Pons (tissue), 1 donor: ENCODE measurements at regions not wholly inside any gene's neighbourhood (a gene's known extent, or its start where the extent isn't known, plus 50 kb on each side); places are given as distances from the start of the nearest gene placed in this dataset.

Experiments
- DNase-seq: peaks from one replicate; pipeline ENCODE4 v3.0.0-alpha.2; 2016; ENCODE audit warnings: low spot score

DNA sequence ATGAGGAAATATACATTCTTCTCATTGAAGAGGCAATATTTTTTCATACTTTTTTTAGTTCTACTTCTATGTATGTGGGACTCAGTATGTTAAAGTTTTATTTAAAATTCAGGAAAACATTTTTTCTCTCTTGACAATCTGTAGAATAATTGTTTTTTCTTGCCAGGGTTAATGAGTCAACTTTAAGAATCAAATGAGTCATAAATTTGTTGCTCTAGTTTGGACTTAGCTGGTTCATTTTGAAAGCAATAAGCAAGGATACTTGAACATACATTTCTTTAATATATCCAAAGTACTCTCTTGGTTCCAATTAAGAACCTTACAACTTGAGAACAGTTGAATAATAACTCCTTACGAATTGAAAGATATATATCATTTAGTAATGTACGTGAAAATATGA lies 1145.3 kb upstream of the B3GALT2 start:
- no peak for DNase-seq

DNA sequence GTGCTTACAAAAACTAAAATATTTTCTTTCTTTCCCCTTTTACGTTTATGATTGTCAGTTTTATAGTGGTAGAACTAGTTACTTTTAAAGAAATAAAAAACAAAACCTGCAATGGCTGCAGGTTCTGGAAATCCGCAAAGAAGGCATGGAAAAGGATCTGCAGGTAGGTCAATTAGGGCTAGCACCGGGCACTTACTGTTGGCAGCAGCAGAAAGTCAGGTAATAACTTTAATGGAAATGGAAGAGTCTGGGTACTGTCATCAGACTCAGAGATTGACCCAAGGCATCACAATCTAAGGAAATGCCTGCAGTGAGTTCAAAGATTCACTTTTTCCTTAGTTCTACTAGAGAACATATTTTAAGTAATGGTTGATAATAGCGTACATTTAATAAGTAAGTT lies 1136.3 kb upstream of the B3GALT2 start:
- no peak for DNase-seq

GRCh38 chr1:194318790-194319280 lies 1132.4 kb upstream of the B3GALT2 start:
- no peak for DNase-seq

GRCh38 chr1:194309697-194310096 lies 1123.3 kb upstream of the B3GALT2 start:
- no peak for DNase-seq

GRCh38 chr1:194309269-194309668 lies 1122.9 kb upstream of the B3GALT2 start:
- DNase-seq: no peak

DNA sequence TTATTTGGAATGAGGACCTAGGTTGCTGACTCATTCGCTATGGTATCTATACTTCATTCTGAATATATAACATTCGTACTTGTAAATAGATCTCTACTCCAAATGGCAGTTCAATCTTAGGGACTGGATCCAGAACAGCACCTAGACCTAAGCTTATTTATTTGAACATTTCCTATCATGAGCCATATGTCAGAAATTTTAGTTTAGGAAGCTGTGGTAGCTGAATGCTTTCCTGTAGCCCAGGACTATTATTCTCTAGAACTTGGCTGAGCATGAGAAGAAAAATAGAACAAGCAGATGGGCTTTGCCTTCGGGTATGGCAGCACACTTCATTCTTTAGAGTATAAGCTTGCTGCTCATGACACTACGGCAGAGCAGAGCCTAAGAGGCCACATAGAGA lies 1114.4 kb upstream of the B3GALT2 start:
- peak; percentile 35 for DNase-seq

DNA sequence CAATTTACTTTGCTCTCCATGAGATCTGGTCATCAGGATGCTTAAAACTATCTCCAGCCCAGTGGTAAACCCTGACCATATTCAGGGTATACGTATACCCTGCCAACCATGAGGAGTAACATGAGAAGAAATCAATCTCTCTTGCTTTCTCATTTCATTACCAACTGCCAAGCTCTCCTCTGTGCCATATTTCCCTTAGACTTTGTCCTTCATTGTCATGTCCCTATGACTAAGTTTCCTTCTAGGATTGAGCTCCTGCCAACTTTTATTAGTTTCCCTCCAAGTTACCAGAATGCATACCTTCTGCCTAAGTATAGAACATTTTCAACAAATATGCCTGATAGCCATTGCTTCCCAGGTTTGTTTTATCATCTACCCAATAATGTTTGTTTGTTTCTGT lies 1113.9 kb upstream of the B3GALT2 start:
- peak; percentile 17 for DNase-seq

GRCh38 chr1:194298007-194298598 lies 1111.7 kb upstream of the B3GALT2 start:
- DNase-seq: no peak

DNA sequence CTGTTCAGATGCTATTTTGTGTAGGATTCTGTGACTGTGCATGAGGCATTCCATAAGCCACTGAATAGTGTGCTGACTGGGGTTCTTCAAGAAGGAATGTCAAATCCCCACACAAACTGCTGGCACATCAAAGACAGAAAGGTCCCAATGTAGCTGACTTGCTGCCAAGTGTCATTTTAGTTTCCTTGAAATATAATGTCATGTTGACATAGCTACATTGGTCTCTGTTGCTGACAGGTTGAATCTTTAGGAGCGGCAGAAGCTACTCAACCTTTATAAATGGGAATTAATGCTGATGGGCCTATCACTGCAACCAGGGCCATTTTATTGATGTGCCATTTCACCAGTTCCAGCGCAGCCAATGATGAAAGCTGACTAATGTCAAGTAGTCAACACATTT lies 1110.7 kb upstream of the B3GALT2 start:
- no peak for DNase-seq

- no peak for DNase-seq
Measured at GRCh38 chr1:194296201-194296600, 1109.8 kb upstream of the B3GALT2 start.

- peak; percentile 9 for DNase-seq
Measured at GRCh38 chr1:194295685-194296084, 1109.3 kb upstream of the B3GALT2 start.

GRCh38 chr1:194293851-194294405 lies 1107.5 kb upstream of the B3GALT2 start:
- DNase-seq: no peak

DNA sequence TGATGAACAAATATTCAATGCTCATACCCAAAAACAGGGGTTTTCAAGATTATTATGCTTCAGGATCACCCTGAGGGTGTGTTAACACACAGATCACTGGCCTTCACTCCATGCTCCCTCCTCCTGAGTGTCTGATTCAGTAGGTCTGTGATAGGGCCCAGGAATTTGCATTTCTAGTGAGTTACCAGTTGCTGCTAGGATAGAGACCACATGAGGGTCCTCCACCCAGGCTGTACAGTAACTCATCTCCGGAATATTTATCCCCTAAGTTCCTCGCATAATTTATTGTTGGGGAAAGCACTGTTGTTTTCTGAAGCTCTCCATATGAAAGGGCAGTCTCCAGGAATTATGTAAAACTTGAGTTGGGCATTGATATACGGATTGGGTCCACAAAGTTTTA lies 1106.6 kb upstream of the B3GALT2 start:
- no peak for DNase-seq

GRCh38 chr1:194289569-194290266 lies 1103.3 kb upstream of the B3GALT2 start:
- DNase-seq: no peak

DNA sequence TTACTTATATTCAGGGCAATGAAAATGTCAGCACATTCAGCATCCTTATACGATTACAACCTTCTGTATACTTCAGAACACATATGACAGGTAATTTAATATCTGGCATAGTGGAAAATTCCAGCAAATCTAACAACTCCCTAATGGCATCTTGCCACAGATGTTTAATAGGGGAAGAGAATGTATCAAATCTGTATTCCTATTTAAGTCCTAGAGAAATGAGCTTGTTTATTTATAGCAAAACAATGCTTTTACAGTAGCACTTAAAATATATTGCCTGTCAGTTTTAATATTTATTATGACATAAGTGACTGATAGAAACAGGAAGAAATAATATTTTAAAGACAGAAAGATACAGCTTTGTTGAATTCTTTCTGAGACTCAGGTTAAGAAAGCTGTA lies 1101.8 kb upstream of the B3GALT2 start:
- no peak for DNase-seq

DNA sequence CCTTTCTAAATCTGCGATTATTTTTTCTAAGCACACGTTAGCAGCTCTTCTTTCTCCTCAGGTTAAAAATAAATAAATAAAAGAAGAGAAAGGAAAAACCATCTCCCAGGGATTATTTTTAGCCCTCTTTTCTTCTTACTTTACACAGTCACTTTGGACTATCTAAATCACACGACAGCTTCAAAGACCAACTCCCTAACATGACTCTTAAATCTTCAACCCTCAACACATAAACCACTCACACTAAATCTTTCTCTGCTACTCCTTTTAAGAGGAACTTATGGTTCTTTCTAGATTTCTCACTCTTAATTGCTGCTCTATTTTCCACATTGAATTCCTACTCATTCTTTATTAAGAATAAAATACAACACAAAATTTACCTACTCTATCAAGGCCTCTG lies 1095.0 kb upstream of the B3GALT2 start:
- DNase-seq: no peak

- DNase-seq: no peak
Measured at GRCh38 chr1:194280463-194280862, 1094.0 kb upstream of the B3GALT2 start.

DNA sequence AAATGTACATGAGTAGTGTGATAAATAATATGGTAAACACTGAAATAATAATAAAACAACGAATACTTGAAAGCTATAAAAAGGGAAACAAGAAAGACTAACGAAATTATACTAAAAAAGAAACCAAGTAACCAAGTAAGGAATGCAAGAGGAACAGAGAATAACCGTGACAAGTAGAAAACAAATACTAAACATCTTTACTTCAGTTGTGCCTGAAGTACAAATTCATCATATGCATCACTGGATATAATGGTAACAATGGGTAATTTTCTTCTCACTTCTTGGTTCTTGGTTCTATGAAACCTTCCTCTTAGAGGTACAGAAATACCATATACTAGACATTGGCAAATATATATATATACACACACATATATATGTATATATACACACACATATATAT lies 1093.6 kb upstream of the B3GALT2 start:
- DNase-seq: no peak

DNA sequence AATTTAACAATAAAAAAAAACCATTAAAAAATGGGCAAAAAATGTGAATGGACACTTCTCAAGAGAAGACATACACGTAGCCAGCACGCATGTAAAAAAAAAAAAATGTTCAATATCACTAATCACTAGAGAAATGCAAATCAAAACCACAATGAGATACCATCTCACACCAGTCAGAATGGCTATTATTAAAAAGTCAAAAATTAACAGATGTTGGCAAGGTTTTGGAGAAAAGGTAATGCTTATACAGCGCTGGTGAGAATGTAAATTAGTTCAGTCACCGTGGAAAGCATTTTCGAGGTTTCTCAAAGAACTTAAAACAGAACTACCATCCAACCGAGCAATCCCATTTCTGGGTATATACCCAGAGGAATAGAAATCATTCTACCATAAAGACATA lies 1091.5 kb upstream of the B3GALT2 start:
- no peak for DNase-seq

DNA sequence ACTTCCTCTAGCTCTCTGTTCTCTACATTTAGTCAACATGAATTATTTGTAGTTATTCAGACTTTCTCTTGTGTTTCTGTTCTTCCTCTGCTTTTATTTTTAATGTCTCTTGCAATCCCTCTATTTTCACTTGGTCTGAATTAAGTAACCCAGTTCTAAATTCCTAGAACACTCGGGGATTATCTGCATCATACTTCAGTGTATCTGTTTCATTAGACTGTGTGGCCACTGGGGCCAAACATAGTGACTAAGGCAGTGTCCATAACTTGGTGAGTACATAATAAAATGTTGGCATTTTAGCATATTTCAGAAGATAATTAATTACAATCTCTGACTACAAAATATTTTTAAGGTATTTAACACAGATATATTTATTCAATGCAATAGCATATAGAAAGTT lies 1087.2 kb upstream of the B3GALT2 start:
- DNase-seq: no peak

- DNase-seq: no peak
Measured at GRCh38 chr1:194268839-194269238, 1082.4 kb upstream of the B3GALT2 start.

GRCh38 chr1:194267021-194267420 lies 1080.6 kb upstream of the B3GALT2 start:
- no peak for DNase-seq

DNA sequence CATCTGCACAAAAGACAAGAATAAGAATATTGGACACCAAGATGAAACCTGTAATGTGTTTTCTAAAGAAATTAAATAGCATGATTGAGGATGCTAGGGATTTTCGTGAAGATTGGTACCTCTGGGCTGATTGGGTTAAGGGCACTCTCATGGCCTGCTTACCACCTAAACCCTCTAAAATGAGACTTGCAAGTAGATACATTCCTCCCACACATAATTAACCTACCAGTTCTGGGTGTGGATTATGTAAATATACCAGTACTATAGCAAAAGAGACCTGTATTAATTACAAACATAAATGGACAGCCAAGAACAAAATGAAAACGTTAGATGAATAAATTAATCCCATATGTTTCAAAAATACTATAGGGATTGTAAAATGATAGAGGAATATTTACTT lies 1069.6 kb upstream of the B3GALT2 start:
- DNase-seq: no peak

DNA sequence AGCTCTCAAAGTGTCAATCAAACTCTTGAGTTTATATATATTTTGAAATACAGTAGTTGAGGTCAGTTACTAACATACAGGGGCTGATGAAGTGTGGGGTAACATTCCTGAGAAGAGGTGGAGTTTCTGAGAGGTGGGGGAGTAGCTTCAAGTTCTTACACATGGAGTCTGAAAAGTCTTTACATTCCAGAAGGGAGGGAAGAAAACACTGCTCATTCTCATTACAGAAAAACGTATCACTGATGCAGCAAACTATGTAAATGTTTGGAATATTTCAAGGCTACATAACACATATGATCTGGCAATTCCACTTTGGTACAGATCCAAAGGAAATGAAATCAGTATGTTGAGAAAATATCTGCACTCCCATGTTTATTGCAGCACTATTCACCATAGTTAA lies 1065.8 kb upstream of the B3GALT2 start:
- no peak for DNase-seq
